Urinary bladder (tissue), 3 donors: ENCODE measurements at regions not wholly inside any gene's neighbourhood (a gene's known extent, or its start where the extent isn't known, plus 50 kb on each side); places are given as distances from the start of the nearest gene placed in this dataset.

Experiments used
- DNase-seq: peaks from one replicate; pipeline ENCODE4 v3.0.0-alpha.2; 2015; ENCODE audit errors: extremely low spot score
- H3K27ac ChIP-seq: one replicate; pipeline ENCODE4 v1.5.1; 2013; ENCODE audit warnings: low read depth, mild to moderate bottlenecking, moderate library complexity
- H3K36me3 ChIP-seq: one replicate; pipeline ENCODE4 v1.6.1; 2013; ENCODE audit warnings: mild to moderate bottlenecking, moderate library complexity; ENCODE audit not compliant: insufficient read depth
- H3K4me1 ChIP-seq: one replicate; pipeline ENCODE4 v1.6.1; 2013; ENCODE audit warnings: mild to moderate bottlenecking, moderate library complexity; ENCODE audit not compliant: insufficient read depth
- H3K4me3 ChIP-seq: one replicate; pipeline ENCODE4 v1.5.1; 2013; ENCODE audit warnings: low read depth, low read length
- WGBS: extraction: QIAGEN DNeasy Blood & Tissue Kit; methylation state at CpG from one replicate; pipeline ENCODE4 v1.1.7; 2013; 5-methylcytosine and 5-hydroxymethylcytosine counted together
- donor health status: healthy with polysubstance abuse.
- donor health status: healthy.

DNA sequence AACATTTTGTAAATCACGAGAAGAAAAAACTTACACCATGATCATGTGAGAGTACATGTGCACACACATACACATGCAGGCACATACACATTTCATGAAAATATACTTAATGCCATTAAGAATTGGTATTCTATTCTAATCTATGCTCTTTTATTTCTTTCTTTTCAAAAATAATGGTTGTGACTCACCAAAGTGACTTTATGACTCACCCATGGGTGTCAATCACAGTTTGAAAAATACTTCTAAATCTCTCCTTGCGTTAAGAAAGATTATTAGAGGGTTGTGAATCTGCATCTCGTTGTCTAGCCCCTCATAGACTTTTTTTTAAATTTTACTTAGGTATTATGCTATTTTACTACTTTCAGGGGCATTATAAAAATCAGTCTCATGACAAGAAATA, 254.2 kb downstream of the TUSC7 start:
- no peak for DNase-seq
- Histone ChIP-seq H3K36me3 (no peaks in the 10 kb centered on the region), H3K4me1 (no peaks in the 10 kb centered on the region), H3K4me3 (no peak overlapping the region), H3K27ac (no peak overlapping the region)
- 84% methylated on average over 3 of the region's 3 CpGs for WGBS

DNA sequence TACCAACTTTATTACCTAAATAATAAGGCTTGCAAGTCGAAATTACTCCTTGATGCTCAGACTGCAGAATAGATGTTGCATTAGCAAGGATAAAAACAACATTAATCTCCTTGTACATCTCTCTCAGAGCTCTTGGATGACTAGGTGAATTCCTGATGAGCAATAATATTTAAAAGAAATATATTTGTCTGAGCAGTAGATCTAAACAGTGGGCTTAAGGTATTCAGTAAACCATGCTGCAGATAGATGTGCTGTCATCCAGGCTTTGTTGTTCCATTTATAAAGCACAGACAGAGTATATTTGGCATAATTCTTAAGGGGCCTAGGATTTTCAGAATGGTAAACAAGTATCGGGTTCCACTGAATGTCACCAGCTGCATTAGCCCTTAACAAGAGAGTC, 257.1 kb downstream of the TUSC7 start:
- H3K4me1 ChIP-seq, result no peaks in the 10 kb centered on the region
- no peaks in the 10 kb centered on the region for H3K36me3 ChIP-seq
- DNase-seq, result no peak
- WGBS, result 25% methylated on average over 2 of the region's 2 CpGs
- no peak overlapping the region for H3K4me3 ChIP-seq
- no peak overlapping the region for H3K27ac ChIP-seq

- H3K36me3 ChIP-seq, result no peaks in the 10 kb centered on the region
- no peak for DNase-seq
- H3K4me1 ChIP-seq, result no peaks in the 10 kb centered on the region
- H3K4me3 ChIP-seq, result no peak overlapping the region
- WGBS, result 85% methylated on average over 6 of the region's 6 CpGs
- no peak overlapping the region for H3K27ac ChIP-seq
Measured at GRCh38 chr3:116969135-116969534, 259.6 kb downstream of the TUSC7 start.

DNA sequence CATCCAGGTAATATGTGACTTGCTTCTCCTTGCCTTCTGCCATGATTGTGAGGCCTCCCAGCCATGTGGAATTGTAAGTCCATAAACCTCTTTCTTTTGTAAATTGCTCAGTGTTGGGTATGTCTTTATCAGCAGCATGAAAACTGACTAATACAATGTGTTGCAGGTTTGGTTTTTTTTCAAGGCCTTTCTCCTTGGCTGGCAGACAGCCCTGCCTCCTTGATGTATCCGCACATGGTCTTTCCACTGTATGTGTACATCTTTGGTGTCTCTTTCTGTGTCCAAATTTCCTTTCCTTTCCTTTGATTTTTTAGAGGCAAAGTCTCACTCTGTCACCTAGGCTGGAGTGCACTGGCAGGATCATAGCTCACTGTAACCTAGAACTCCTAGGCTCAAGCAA, 260.1 kb downstream of the TUSC7 start:
- WGBS, result 97% methylated on average over 1 of the region's 1 CpG
- H3K36me3 ChIP-seq, result no peaks in the 10 kb centered on the region

DNA sequence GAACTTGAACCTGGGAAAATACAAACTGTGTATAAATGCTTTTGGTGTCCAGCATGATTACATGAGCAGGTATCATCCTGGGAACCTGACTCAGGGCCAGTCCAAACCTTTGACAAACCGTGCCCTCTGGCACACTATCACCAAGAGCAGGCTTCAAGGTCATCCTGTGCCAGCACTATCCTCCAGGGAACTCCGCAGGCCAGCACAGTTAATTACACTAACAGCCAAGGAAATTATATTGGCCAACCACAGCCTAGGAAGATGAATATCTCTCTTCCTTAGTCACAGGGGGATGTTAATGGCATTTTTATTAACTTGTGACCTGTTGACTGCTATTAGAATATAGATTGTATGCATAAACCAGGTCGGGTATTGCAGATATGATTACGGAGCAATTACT, 262.0 kb downstream of the TUSC7 start:
- DNase-seq, result no peak
- H3K4me1 ChIP-seq, result no peaks in the 10 kb centered on the region
- no peak overlapping the region for H3K27ac ChIP-seq
- WGBS, result 58% methylated on average over 4 of the region's 4 CpGs
- H3K4me3 ChIP-seq, result no peak overlapping the region
- H3K36me3 ChIP-seq, result no peaks in the 10 kb centered on the region

More for the DNA sequence above, 260.1 kb downstream of the TUSC7 start:
- Histone ChIP-seq H3K4me3 (no peak overlapping the region), H3K27ac (no peak overlapping the region), H3K4me1 (no peaks in the 10 kb centered on the region)
- no peak for DNase-seq

GRCh38 chr3:116974702-116975101, 265.1 kb downstream of the TUSC7 start:
- WGBS, result 59% methylated on average over 1 of the region's 1 CpG
- Histone ChIP-seq H3K4me1 (no peaks in the 10 kb centered on the region), H3K36me3 (no peaks in the 10 kb centered on the region), H3K27ac (no peak overlapping the region), H3K4me3 (no peak overlapping the region)
- DNase-seq, result no peak

DNA sequence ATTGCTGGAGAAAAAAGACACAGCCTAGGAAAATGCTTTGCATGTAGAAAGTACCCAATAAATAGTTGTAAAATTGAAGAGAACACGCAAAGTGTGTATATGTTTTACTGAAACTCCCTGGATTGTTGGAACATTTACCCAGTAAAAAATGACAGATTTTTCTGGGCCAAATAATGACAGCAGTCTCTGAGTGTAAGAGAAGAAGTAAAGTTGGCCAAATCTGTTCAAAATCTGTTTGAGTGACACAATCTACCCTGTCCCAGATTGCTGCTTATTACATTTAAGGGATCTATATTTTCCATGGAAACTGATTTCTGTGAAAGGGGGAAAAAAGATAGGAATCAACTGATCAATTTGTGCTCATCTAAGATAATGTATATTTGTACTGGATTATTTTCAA, 267.9 kb downstream of the TUSC7 start:
- Histone ChIP-seq H3K4me3 (no peak overlapping the region), H3K4me1 (no peaks in the 10 kb centered on the region), H3K36me3 (no peaks in the 10 kb centered on the region), H3K27ac (no peak overlapping the region)
- no peak for DNase-seq
- WGBS, result 78% methylated on average over 1 of the region's 1 CpG

GRCh38 chr3:116980099-116980498, 270.5 kb downstream of the TUSC7 start:
- Histone ChIP-seq H3K4me1 (no peaks in the 10 kb centered on the region), H3K4me3 (no peak overlapping the region), H3K27ac (no peak overlapping the region), H3K36me3 (no peaks in the 10 kb centered on the region)
- DNase-seq, result no peak
- 62% methylated on average over 3 of the region's 3 CpGs for WGBS

DNA sequence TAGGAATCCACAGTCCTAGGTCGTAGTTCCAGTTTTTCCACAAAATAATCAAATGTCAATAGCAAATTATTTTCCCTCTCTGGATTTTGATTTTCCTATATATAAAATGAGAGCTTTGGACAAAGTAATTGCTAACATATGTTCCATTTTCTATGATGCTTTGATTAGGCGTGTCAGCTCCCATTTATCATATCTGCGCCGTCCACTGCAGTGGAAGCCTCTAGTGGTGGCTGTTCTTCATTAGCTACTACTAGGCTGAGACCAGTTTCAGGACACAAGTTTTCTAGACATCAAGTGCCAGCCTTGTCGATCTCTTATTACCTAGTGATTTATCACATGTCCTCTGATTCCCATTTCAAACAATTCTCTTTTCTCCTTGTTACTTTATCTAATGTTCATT, 271.5 kb downstream of the TUSC7 start:
- Histone ChIP-seq H3K36me3 (no peaks in the 10 kb centered on the region), H3K4me3 (no peak overlapping the region), H3K4me1 (no peaks in the 10 kb centered on the region), H3K27ac (no peak overlapping the region)
- 81% methylated on average over 5 of the region's 5 CpGs for WGBS
- no peak for DNase-seq

GRCh38 chr3:116984301-116984700, 274.7 kb downstream of the TUSC7 start:
- Histone ChIP-seq H3K27ac (no peak overlapping the region), H3K36me3 (no peaks in the 10 kb centered on the region), H3K4me3 (no peak overlapping the region), H3K4me1 (no peaks in the 10 kb centered on the region)
- DNase-seq, result no peak

GRCh38 chr3:116994351-116994879, 284.8 kb downstream of the TUSC7 start:
- no peak overlapping the region for H3K27ac ChIP-seq
- no peaks in the 10 kb centered on the region for H3K36me3 ChIP-seq
- no peak overlapping the region for H3K4me3 ChIP-seq
- no peak for DNase-seq
- 56% methylated on average over 3 of the region's 3 CpGs for WGBS
- H3K4me1 ChIP-seq, result no peaks in the 10 kb centered on the region

DNA sequence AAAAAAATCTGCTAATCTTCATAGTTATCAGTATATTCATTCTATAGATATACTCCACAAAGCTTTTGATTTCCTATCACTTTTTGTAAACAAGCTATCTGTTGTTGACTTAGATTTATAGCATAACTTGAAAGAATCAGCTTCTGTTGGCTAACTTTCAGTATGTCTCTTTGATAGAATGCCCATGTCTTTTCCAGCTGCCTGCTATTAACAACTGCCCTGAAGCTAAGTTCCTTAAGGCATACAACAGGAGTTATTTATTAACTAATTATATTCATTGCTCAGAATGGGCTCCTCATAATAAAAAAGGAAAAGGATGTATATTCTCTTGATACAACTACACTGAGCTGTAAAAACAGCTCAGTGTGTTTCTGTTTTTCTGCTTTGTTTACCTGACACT, 293.9 kb downstream of the TUSC7 start:
- H3K4me1 ChIP-seq, result no peaks in the 10 kb centered on the region
- no peaks in the 10 kb centered on the region for H3K36me3 ChIP-seq
- no peak overlapping the region for H3K27ac ChIP-seq
- DNase-seq, result no peak
- H3K4me3 ChIP-seq, result no peak overlapping the region

- no peak overlapping the region for H3K27ac ChIP-seq
- H3K4me3 ChIP-seq, result no peak overlapping the region
- DNase-seq, result no peak
- H3K36me3 ChIP-seq, result no peaks in the 10 kb centered on the region
- WGBS, result 62% methylated on average over 2 of the region's 2 CpGs
- no peaks in the 10 kb centered on the region for H3K4me1 ChIP-seq
Measured at GRCh38 chr3:117005274-117005673, 295.7 kb downstream of the TUSC7 start.

DNA sequence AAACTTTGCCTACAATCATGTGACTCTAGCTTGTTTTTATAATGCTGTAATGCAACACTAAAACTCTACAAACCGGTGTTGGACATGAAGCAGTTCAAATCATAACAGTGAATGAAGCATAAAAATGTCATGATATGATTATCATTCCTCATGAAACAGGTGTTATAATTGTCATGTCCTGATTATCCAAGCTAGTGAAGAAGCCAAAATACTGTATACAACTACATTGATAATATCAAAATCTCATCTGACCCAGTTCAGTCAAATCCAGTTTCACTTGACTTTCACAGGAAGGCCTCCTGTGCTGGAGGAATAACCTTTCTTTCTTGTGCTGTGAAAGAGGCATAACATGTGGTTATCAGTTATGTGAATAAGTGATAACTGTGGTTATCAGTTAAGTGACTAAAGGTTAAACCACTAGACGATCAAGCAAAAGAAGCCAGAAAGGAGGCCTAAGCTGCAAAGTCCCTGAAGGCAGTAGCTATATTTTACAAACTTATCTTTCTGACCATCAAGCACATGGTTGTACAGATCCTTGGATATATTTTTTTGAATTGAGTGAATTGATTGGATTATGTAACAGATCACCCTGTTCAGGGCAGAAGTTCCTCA, 296.4 kb downstream of the TUSC7 start:
- no peak overlapping the region for H3K27ac ChIP-seq
- H3K36me3 ChIP-seq, result no peaks in the 10 kb centered on the region
- H3K4me3 ChIP-seq, result no peak overlapping the region
- 58% methylated on average over 2 of the region's 2 CpGs for WGBS
- no peak for DNase-seq
- no peaks in the 10 kb centered on the region for H3K4me1 ChIP-seq

DNA sequence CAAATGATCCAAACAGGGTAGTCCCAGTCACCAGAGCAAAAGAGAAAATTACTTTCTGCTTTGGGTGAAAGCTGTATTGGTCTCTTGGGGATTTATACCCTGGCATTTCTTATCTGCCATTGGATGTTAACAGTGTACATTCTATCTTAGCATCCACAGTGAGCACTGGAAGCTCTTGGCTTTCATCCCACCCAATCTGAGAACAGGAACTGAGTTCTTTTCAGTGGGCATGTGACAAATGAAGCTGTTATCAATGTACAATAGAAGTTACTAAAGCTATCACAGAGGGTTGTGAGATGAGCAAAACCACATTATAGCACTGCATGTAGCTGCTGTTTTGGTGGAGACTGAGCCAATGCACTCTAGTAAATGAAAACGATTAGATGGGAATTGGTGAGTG, 300.7 kb downstream of the TUSC7 start:
- DNase-seq, result no peak
- H3K27ac ChIP-seq, result no peak overlapping the region
- H3K4me3 ChIP-seq, result no peak overlapping the region
- 52% methylated on average over 1 of the region's 1 CpG for WGBS
- no peaks in the 10 kb centered on the region for H3K36me3 ChIP-seq
- H3K4me1 ChIP-seq, result no peaks in the 10 kb centered on the region
